Fibroblast of skin of back (primary cell): ENCODE measurements at regions not wholly inside any gene's neighbourhood (a gene's known extent, or its start where the extent isn't known, plus 50 kb on each side); places are given as distances from the start of the nearest gene placed in this dataset.

Experiments used
- DNase-seq: peaks from one replicate; pipeline ENCODE4 v3.0.0-alpha.2; 2013

- DNase-seq: peak; percentile 88
Measured at GRCh38 chr16:85364323-85365040, 248.6 kb upstream of the GSE1 start.

- DNase-seq: no peak
Measured at GRCh38 chr16:85365120-85365519, 248.0 kb upstream of the GSE1 start.

- no peak for DNase-seq
Measured at GRCh38 chr16:85366031-85366763, 246.9 kb upstream of the GSE1 start.

GRCh38 chr16:85367485-85367884 is 245.6 kb upstream of the GSE1 start:
- no peak for DNase-seq

DNA sequence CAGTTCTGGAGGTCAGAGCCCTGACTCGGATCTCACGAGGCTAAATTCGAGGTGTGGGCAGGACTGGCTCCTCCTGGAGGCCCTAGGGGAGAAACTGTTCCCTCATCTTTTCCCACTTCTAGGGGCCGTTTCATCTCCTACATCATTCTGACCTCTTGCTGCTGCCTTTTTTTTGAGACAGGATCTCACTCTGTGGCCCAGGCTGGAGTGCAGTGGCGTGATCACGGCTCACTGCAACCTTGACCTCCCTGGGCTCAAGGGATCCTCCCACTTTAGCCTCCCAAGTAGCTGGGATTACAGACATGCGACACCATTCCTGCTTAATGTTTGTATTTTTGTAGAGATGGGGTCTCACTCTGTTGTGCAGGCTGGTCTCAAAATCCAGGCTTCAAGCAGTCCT is 244.1 kb upstream of the GSE1 start:
- no peak for DNase-seq

- peak; percentile 58 for DNase-seq
Measured at GRCh38 chr16:85369741-85370528, 243.2 kb upstream of the GSE1 start.

- DNase-seq: no peak
Measured at GRCh38 chr16:85370543-85370880, 242.6 kb upstream of the GSE1 start.

DNA sequence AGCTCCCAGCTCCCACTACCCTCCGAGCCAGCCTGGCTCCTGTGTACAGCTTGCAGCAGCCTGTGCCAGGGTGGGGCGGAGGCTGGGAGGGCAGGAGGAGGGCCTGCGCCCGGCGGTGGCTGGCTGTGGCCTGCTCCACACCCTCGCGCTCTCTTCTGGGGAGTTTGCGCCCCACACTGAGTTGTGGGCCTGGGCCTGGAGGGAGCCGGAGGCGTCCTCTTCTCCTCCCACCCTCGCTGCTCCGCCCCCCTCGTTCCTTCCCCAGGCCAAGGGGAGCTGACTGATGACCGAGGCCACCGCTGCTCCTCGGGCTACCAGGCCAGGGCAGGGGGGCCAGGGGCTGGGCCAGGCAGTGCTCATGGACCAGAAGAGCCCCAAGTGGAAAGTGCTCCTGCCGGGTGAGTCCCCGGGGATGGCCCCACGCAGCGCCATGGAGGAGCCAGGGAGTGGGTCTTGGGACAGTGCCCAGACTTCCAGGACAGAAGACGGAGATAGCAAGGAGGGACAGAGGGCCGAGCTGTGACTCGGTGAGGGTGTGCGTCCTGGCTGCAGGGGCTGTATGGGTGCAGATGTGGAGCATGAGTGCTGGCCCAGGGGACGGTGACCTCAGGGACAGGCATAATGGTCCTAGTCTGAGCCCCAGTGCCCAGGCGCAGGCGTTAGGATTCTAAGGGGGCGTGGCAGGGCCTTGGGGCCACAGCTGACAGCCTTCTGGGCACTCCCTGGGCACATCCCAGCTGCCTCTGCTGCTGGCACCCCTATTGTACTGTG is 242.1 kb upstream of the GSE1 start:
- peak; percentile 76 for DNase-seq

- DNase-seq: no peak
Measured at GRCh38 chr16:85371948-85372347, 241.2 kb upstream of the GSE1 start.

GRCh38 chr16:85372627-85373372 is 240.3 kb upstream of the GSE1 start:
- DNase-seq: peak; percentile 85

DNA sequence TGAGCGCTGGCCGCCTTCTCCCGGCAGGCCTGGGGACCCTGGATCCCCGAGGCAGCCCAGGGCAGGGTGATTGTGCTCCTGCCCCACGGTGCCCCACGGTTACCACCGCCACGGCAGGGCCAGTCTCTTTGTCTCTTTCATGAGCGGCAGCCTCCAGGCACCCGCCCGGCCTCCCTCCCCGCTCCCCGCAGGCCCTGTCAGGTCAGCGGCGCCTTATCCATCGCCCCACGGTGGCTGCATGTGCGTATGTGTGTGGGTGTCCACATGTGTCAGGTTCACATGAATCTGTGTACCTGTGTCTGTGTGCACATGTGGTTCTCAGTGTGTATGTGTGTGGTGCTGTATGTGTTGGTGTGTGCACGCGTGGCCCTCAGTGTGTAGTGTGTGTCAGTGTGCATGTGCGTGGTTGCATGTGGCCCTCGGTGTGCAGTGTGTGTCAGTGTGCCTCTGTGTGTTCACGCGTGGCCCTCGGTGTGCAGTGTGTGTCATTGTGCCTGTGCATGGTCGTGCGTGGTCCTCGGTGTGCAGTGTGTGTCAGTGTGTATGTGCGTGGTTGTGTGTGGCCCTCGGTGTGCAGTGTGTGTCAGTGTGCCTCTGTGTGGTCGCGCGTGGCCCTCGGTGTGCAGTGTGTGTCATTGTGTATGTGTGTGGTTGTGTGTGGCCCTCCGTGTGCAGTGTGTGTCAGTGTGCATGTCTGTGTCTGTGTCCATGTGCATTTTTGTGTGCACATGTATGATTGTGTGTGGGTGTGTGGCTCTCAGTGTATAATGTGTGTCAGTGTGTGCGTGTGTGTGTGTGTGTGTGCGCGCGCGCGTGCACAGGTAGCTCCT is 239.2 kb upstream of the GSE1 start:
- no peak for DNase-seq

DNA sequence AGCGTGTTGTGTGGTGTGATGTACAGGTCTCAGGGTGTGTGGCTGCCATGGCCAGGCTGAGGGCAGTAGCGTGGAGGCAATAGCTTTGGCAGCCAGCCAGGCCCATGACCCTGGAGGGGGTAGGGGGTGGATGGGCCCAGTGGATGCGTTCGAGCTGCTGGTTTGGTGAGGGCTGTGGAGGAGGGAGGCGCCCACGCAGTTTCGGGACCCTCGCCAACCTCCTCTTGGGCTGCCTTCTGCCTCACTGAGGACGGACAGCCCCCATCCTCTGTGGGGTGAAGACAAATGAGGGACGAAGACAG is 238.6 kb upstream of the GSE1 start:
- DNase-seq: no peak

DNA sequence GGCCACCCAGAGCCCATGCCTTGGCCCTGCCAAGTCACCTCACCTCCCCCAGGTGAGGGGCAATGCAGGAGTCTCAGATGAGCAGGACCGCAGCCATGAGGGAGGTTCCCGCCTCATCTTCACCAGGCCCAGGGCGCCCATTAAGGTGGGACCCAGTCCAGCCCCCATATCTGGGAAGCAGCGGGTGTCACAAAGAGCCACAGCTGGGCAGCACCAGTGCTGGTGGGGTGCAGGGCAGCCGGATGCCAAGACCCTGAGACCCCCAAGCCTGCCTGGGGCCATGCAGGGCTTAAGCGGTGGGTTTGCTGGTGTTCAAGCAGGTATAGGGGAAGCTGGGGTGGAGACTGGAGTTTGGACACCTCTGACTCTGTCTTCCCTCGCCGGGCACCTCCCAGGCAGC is 237.8 kb upstream of the GSE1 start:
- no peak for DNase-seq

- no peak for DNase-seq
Measured at GRCh38 chr16:85376292-85377095, 236.6 kb upstream of the GSE1 start.

GRCh38 chr16:85377388-85378144 is 235.6 kb upstream of the GSE1 start:
- DNase-seq: no peak

GRCh38 chr16:85378145-85379040 is 234.7 kb upstream of the GSE1 start:
- no peak for DNase-seq

- DNase-seq: no peak
Measured at GRCh38 chr16:85379041-85380001, 233.8 kb upstream of the GSE1 start.
